H1 (cell line): ENCODE measurements at regions not wholly inside any gene's neighbourhood (a gene's known extent, or its start where the extent isn't known, plus 50 kb on each side); places are given as distances from the start of the nearest gene placed in this dataset.

Experiments
- CTCF ChIA-PET: fragments of 300-600 bp; sonication (Branson Sonifier 250); formaldehyde crosslinking; loops from one replicate; lab custom pipeline; 2021; ENCODE audit not compliant: partially characterized antibody; lab: Charles Lee
- POLR2A ChIA-PET: fragments of 300-600 bp; sonication (Branson Sonifier 250); formaldehyde crosslinking; loops from one replicate; lab custom pipeline; 2021; ENCODE audit warnings: inconsistent platforms; ENCODE audit not compliant: partially characterized antibody; lab: Charles Lee
- DNase-seq, 2 experiments: peaks; one replicate each; pipeline versions ENCODE4 v3.0.0 to v3.0.0-alpha.2; 2010 to 2022; ENCODE audit warnings: low spot score in 2 of 2, low read depth in 1 of 2, mixed read lengths in 1 of 2
- FAIRE-seq: peaks from 2 replicates; lab custom pipeline; 2011; peaks lifted over from hg19 to GRCh38; lab: Jason Lieb, UNC
- H2AFZ ChIP-seq: 2 replicates; pipeline ENCODE4 v1.8.1; 2012; ENCODE audit warnings: low read length, inconsistent platforms
- H2AK5ac ChIP-seq: 2 replicates; pipeline ENCODE4 v1.6.1; 2013; ENCODE audit warnings: low read depth, low read length
- H2BK120ac ChIP-seq: replicated peaks from 2 replicates; pipeline ENCODE3; 2013; ENCODE audit warnings: low read depth, low read length, inconsistent platforms
- H2BK12ac ChIP-seq: 2 replicates; pipeline ENCODE4 v1.6.1; 2013; ENCODE audit warnings: low read depth, low read length
- H2BK15ac ChIP-seq: 2 replicates; pipeline ENCODE4 v1.6.1; 2013; ENCODE audit warnings: low read length
- H2BK20ac ChIP-seq: 2 replicates; pipeline ENCODE4 v1.6.1; 2013; ENCODE audit warnings: low read length
- H2BK5ac ChIP-seq: 2 replicates; pipeline ENCODE4 v1.6.1; 2013; ENCODE audit warnings: low read depth, low read length
- H3K14ac ChIP-seq: 2 replicates; pipeline ENCODE4 v1.6.1; 2013; ENCODE audit warnings: inconsistent platforms; ENCODE audit not compliant: insufficient read length
- H3K18ac ChIP-seq: 2 replicates; pipeline ENCODE4 v1.6.1; 2013; ENCODE audit warnings: low read length; ENCODE audit errors: extremely low read depth
- H3K23ac ChIP-seq: 2 replicates; pipeline ENCODE4 v1.6.1; 2013; ENCODE audit warnings: inconsistent platforms; ENCODE audit not compliant: insufficient read length
- H3K23me2 ChIP-seq: 2 replicates; pipeline ENCODE4 v1.6.1; 2013; ENCODE audit warnings: low read depth, low read length
- H3K27ac ChIP-seq: 2 replicates; pipeline ENCODE4 v1.6.1; 2011; ENCODE audit warnings: low read depth, low read length, inconsistent platforms
- H3K27me3 ChIP-seq, 4 experiments: replicated peaks in 1 of 4; 1 replicate in 1 of 4; 2 replicates in 3 of 4; pipeline versions ENCODE4 v1.6.1 to v1.8.1; 2011 to 2013; ENCODE audit warnings: low read length in 3 of 4, mild to moderate bottlenecking in 3 of 4, inconsistent platforms in 2 of 4, mixed read lengths in 2 of 4, moderate library complexity in 1 of 4; ENCODE audit not compliant: control insufficient read depth in 3 of 4, insufficient read depth in 3 of 4; ENCODE audit errors: extremely low read depth in 1 of 4
- H3K36me3 ChIP-seq, 4 experiments: 2 replicates each; pipeline versions ENCODE4 v1.6.1 to v1.8.1; 2011 to 2013; ENCODE audit warnings: mild to moderate bottlenecking in 4 of 4, low read length in 3 of 4, moderate library complexity in 2 of 4, control low read depth in 1 of 4, inconsistent platforms in 1 of 4; ENCODE audit not compliant: insufficient read depth in 4 of 4, control insufficient read depth in 2 of 4
- H3K4ac ChIP-seq: replicated peaks from 2 replicates; pipeline ENCODE3; 2013; ENCODE audit warnings: low read length, low read depth, mixed read lengths, inconsistent platforms; ENCODE audit not compliant: insufficient read length
- H3K4me1 ChIP-seq, 4 experiments: replicated peaks in 1 of 4; 1 replicate in 1 of 4; 2 replicates in 3 of 4; pipeline versions ENCODE4 v1.6.1 to v1.8.1; 2011 to 2013; ENCODE audit warnings: low read length in 3 of 4, inconsistent platforms in 2 of 4, mixed read lengths in 1 of 4; ENCODE audit not compliant: insufficient read depth in 4 of 4, control insufficient read depth in 3 of 4
- H3K4me2 ChIP-seq, 2 experiments: 2 replicates each; pipeline versions ENCODE4 v1.6.1 to v1.8.1; 2011 to 2013; ENCODE audit warnings: low read depth in 2 of 2, low read length in 2 of 2, control low read depth in 1 of 2, inconsistent platforms in 1 of 2, mild to moderate bottlenecking in 1 of 2; ENCODE audit not compliant: insufficient read depth in 1 of 2
- H3K4me3 ChIP-seq, 4 experiments: fragments of 200-600, 300-600 bp in 1 of 4; sonication (generic), shearing (Covaris generic), sonication (Bioruptor Twin) in 1 of 4; 2 replicates each; pipeline versions ENCODE4 v1.5.1 to v1.8.1; 2011 to 2016; ENCODE audit warnings: low read length in 4 of 4, low read depth in 3 of 4, control low read depth in 2 of 4, inconsistent platforms in 2 of 4, mild to moderate bottlenecking in 2 of 4, mixed read lengths in 1 of 4, moderate library complexity in 1 of 4; ENCODE audit not compliant: insufficient read depth in 2 of 4; ENCODE audit errors: extremely low read depth in 1 of 4
- H3K56ac ChIP-seq: replicated peaks from 2 replicates; pipeline ENCODE3; 2013; ENCODE audit warnings: low read depth, mild to moderate bottlenecking, mixed read lengths, low read length, inconsistent platforms; ENCODE audit not compliant: insufficient read length
- H3K79me1 ChIP-seq: 2 replicates; pipeline ENCODE4 v1.6.1; 2013; ENCODE audit warnings: low read depth, low read length, control low read depth
- H3K79me2 ChIP-seq, 2 experiments: 2 replicates each; pipeline versions ENCODE4 v1.6.1 to v1.8.1; 2012 to 2013; ENCODE audit warnings: low read length in 2 of 2, mild to moderate bottlenecking in 2 of 2, inconsistent platforms in 1 of 2; ENCODE audit not compliant: insufficient read depth in 2 of 2, control insufficient read depth in 1 of 2
- H3K9ac ChIP-seq, 4 experiments: replicated peaks in 1 of 4; 1 replicate in 1 of 4; 2 replicates in 3 of 4; pipeline versions ENCODE4 v1.6.1 to v1.8.1; 2011 to 2013; ENCODE audit warnings: low read depth in 3 of 4, low read length in 3 of 4, control low read depth in 2 of 4, mild to moderate bottlenecking in 2 of 4, moderate library complexity in 2 of 4, inconsistent platforms in 1 of 4; ENCODE audit errors: extremely low read depth in 1 of 4
- H3K9me3 ChIP-seq, 2 experiments: 2 replicates each; pipeline versions ENCODE4 v1.6.1 to v1.8.1; 2012 to 2013; ENCODE audit warnings: mild to moderate bottlenecking in 2 of 2, moderate library complexity in 2 of 2, control low read depth in 1 of 2, inconsistent platforms in 1 of 2, low read depth in 1 of 2, low read length in 1 of 2, mixed read lengths in 1 of 2; ENCODE audit not compliant: insufficient read depth in 2 of 2
- H4K20me1 ChIP-seq, 2 experiments: replicated peaks in 1 of 2; 2 replicates each; pipeline versions ENCODE3 to v1.8.1; 2011 to 2013; ENCODE audit warnings: inconsistent platforms in 2 of 2, low read length in 2 of 2, mild to moderate bottlenecking in 1 of 2; ENCODE audit not compliant: insufficient read depth in 2 of 2, control insufficient read depth in 1 of 2
- H4K5ac ChIP-seq: 2 replicates; pipeline ENCODE4 v1.6.1; 2013; ENCODE audit warnings: low read length, low read depth, mixed read lengths, inconsistent platforms; ENCODE audit not compliant: insufficient read length
- H4K8ac ChIP-seq: 2 replicates; pipeline ENCODE4 v1.8.0; 2013; ENCODE audit warnings: mild to moderate bottlenecking, moderate library complexity, low read length, inconsistent platforms; ENCODE audit not compliant: insufficient read depth; ENCODE audit errors: extremely low read depth
- H4K91ac ChIP-seq: replicated peaks from 2 replicates; pipeline ENCODE3; 2013; ENCODE audit warnings: low read length, mixed read lengths, inconsistent platforms; ENCODE audit not compliant: insufficient read length
- ASH2L ChIP-seq: fragments of 200-600, 300-600 bp; sonication (generic); IDR thresholded peaks from one replicate; pipeline ENCODE4 v1.7.1; 2017; ENCODE audit warnings: low read length
- CHD2 ChIP-seq: IDR thresholded peaks from 2 replicates; pipeline ENCODE4 v1.6.1; 2012; ENCODE audit warnings: low read length, improper control_type of control experiment
- CTBP2 ChIP-seq: IDR thresholded peaks from 2 replicates; pipeline ENCODE4 v1.7.0; 2011; ENCODE audit warnings: borderline replicate concordance, mild to moderate bottlenecking, moderate library complexity, mixed read lengths, low read length; ENCODE audit not compliant: insufficient read depth, insufficient read length
- CTCF ChIP-seq, 3 experiments: IDR thresholded peaks; 1 replicate in 2 of 3; 2 replicates in 1 of 3; pipeline versions ENCODE4 v1.5.1 to v1.6.1; 2011; ENCODE audit warnings: low read length in 3 of 3, mild to moderate bottlenecking in 3 of 3, inconsistent platforms in 2 of 3, low read depth in 1 of 3, moderate library complexity in 1 of 3; ENCODE audit not compliant: insufficient read depth in 1 of 3; ENCODE audit errors: control extremely low read depth in 1 of 3
- GABPA ChIP-seq: IDR thresholded peaks from 2 replicates; pipeline ENCODE4 v1.6.1; 2011; ENCODE audit warnings: mild to moderate bottlenecking, low read length, moderate library complexity, borderline replicate concordance; ENCODE audit not compliant: insufficient read depth
- JUN ChIP-seq: IDR thresholded peaks from 2 replicates; pipeline ENCODE4 v1.6.1; 2011; ENCODE audit warnings: low read depth, mild to moderate bottlenecking, improper control_type of control experiment, low read length
- PHF8 ChIP-seq: fragments of 200-600 bp; sonication (generic); conservative IDR thresholded peaks from 2 replicates; pipeline ENCODE4 v1.7.1; 2012; ENCODE audit warnings: low read depth, mild to moderate bottlenecking, inconsistent platforms, low read length, moderate library complexity
- SAP30 ChIP-seq: fragments of 300-600 bp; sonication (generic); IDR thresholded peaks from 2 replicates; pipeline ENCODE4 v1.7.1; 2012; ENCODE audit warnings: low read length, moderate library complexity, mild to moderate bottlenecking, inconsistent platforms; ENCODE audit not compliant: insufficient read depth, insufficient replicate concordance
- SP2 ChIP-seq: IDR thresholded peaks from 2 replicates; pipeline ENCODE4 v1.6.1; 2012; ENCODE audit warnings: mild to moderate bottlenecking, low read length, inconsistent platforms
- ZNF274 ChIP-seq: IDR thresholded peaks from 2 replicates; pipeline ENCODE4 v1.7.0; 2012; ENCODE audit warnings: low read length, borderline replicate concordance; ENCODE audit errors: extremely low read depth
- WGBS, 2 experiments: shearing (Covaris generic) in 1 of 2; methylation state at CpG; one replicate each; pipeline versions ENCODE4 v1.1.6 to v1.1.7; 2013 to 2015; ENCODE audit warnings: low lambda C conversion rate in 2 of 2, mixed read lengths in 2 of 2, inconsistent platforms in 1 of 2, low coverage in 1 of 2, missing lambda C conversion rate in 1 of 2; ENCODE audit not compliant: insufficient replicate concordance in 2 of 2, insufficient coverage in 1 of 2, insufficient read length in 1 of 2; ENCODE audit errors: extremely low coverage in 1 of 2, missing lambda C conversion rate in 1 of 2; 5-methylcytosine and 5-hydroxymethylcytosine counted together

GRCh38 chr5:51686622-51687021 lies 303.4 kb downstream of the ISL1 start:
- H3K9me3 ChIP-seq, result peaks cover 3 to 7% of the 10 kb centered on the region in 2 experiments; a peak in 2 of 4 replicates
- no peak overlapping the region for H3K4me3 ChIP-seq
- no peak overlapping the region for H2BK5ac ChIP-seq
- no peak overlapping the region for H3K14ac ChIP-seq
- no peak overlapping the region for H3K27ac ChIP-seq
- no peaks in the 10 kb centered on the region for H4K20me1 ChIP-seq
- H2BK15ac ChIP-seq, result no peak overlapping the region
- no peak for DNase-seq
- H3K4me1 ChIP-seq, result peaks cover 0 to 5% (median 0%) of the 10 kb centered on the region in 4 experiments; a peak in 2 of 7 replicates
- H2BK120ac ChIP-seq, result no peak overlapping the region
- no peak for FAIRE-seq
- H3K56ac ChIP-seq, result no peak overlapping the region
- H3K23me2 ChIP-seq, result no peaks in the 10 kb centered on the region
- no peak overlapping the region for H4K91ac ChIP-seq
- no peak overlapping the region for H3K4me2 ChIP-seq
- no peak overlapping the region for H2AFZ ChIP-seq
- no peaks in the 10 kb centered on the region for H3K79me1 ChIP-seq
- no peak overlapping the region for H4K8ac ChIP-seq
- no peak overlapping the region for H3K23ac ChIP-seq
- no peak overlapping the region for H3K18ac ChIP-seq
- H2BK12ac ChIP-seq, result no peak overlapping the region
- no peak overlapping the region for H2BK20ac ChIP-seq
- no peak overlapping the region for H4K5ac ChIP-seq
- H3K36me3 ChIP-seq, result no peaks in the 10 kb centered on the region
- H3K27me3 ChIP-seq, result no peaks in the 10 kb centered on the region
- WGBS, 2 experiments, result 91% methylated on average over 1 of the region's 1 CpG; no CpG with 5 or more reads in 1 of the 2 experiments
- no peak overlapping the region for H3K4ac ChIP-seq
- H3K79me2 ChIP-seq, result no peaks in the 10 kb centered on the region
- no peak overlapping the region for H3K9ac ChIP-seq
- H2AK5ac ChIP-seq, result no peak overlapping the region
- CTCF ChIA-PET, result no interaction called here
- POLR2A ChIA-PET, result interaction anchor here (0.5 kb wide), 1 partner anchor 299 kb away, joined by 3 read pairs; no protein-coding TSS in a partner anchor
- TF ChIP-seq ASH2L (no peak), CHD2 (no peak), PHF8 (no peak), CTCF (IDR thresholded peaks at IDR 0.05; ENCODE audit: control extremely low read depth in 1 of 3, insufficient read depth in 1 of 3, low read depth in 1 of 3, low read length in 3 of 3) (no peak), ZNF274 (no peak), GABPA (no peak), JUN (no peak), SP2 (no peak), CTBP2 (no peak), SAP30 (no peak)
